HepG2 (cell line): ENCODE measurements at regions not wholly inside any gene's neighbourhood (a gene's known extent, or its start where the extent isn't known, plus 50 kb on each side); places are given as distances from the start of the nearest gene placed in this dataset.
A peak's percentile ranks its signal among the peaks of the same experiment; 100 is the strongest.

ENCODE experiments used
- ARID5B ChIP-seq: IDR thresholded peaks from 2 replicates; pipeline ENCODE4 v1.4.0; 2020; ENCODE audit warnings: mild to moderate bottlenecking, missing genetic modification reagents
- ATRX ChIP-seq: sonication (generic); formaldehyde crosslinking; IDR thresholded peaks from 2 replicates; pipeline ENCODE4 v1.4.0; 2020; ENCODE audit warnings: missing genetic modification reagents, borderline replicate concordance
- FOXC1 ChIP-seq: sonication (generic); formaldehyde crosslinking; IDR thresholded peaks from 2 replicates; pipeline ENCODE4 v1.8.0; 2022; ENCODE audit warnings: mild to moderate bottlenecking, missing genetic modification reagents, borderline replicate concordance
- ISL2 ChIP-seq: sonication (generic); formaldehyde crosslinking; IDR thresholded peaks from 2 replicates; pipeline ENCODE4 v1.5.0; 2020; ENCODE audit warnings: missing genetic modification reagents
- JUN ChIP-seq: sonication (generic); formaldehyde crosslinking; IDR thresholded peaks from 2 replicates; pipeline ENCODE4 v1.4.0; 2020; ENCODE audit warnings: mild to moderate bottlenecking, missing genetic modification reagents
- KDM1A ChIP-seq: IDR thresholded peaks from 2 replicates; pipeline ENCODE4 v1.6.1; 2016; ENCODE audit warnings: missing compliant biosample characterization
- MIER2 ChIP-seq: IDR thresholded peaks from 2 replicates; pipeline ENCODE4 v1.6.1; 2016; ENCODE audit warnings: missing biosample characterization, missing genetic modification reagents
- MLX ChIP-seq: IDR thresholded peaks from 2 replicates; pipeline ENCODE4 v1.6.1; 2016
- MZF1 ChIP-seq: sonication (generic); formaldehyde crosslinking; IDR thresholded peaks from 2 replicates; pipeline ENCODE4 v1.8.1; 2023; ENCODE audit warnings: mild to moderate bottlenecking, missing genetic modification reagents, borderline replicate concordance
- PATZ1 ChIP-seq: sonication (generic); formaldehyde crosslinking; IDR thresholded peaks from 2 replicates; pipeline ENCODE4 v1.4.0; 2020; ENCODE audit warnings: missing genetic modification reagents
- PAX8 ChIP-seq: sonication (generic); formaldehyde crosslinking; IDR thresholded peaks from 2 replicates; pipeline ENCODE4 v1.8.0; 2022; ENCODE audit warnings: mild to moderate bottlenecking, missing genetic modification reagents, borderline replicate concordance
- RFXAP ChIP-seq: sonication (generic); formaldehyde crosslinking; IDR thresholded peaks from 2 replicates; pipeline ENCODE4 v1.4.0; 2020; ENCODE audit warnings: missing genetic modification reagents, borderline replicate concordance
- STAG1 ChIP-seq: sonication (generic); formaldehyde crosslinking; IDR thresholded peaks from 2 replicates; pipeline ENCODE4 v1.4.0; 2020; ENCODE audit warnings: missing genetic modification reagents
- SUZ12 ChIP-seq: fragments of 150-350 bp; IDR thresholded peaks from 2 replicates; pipeline ENCODE4 v1.6.1; 2014; ENCODE audit warnings: low read depth, low read length
- SYNCRIP ChIP-seq: fragments of 200-400 bp; formaldehyde crosslinking; IDR thresholded peaks from 2 replicates; pipeline ENCODE4 v1.6.1; 2018; ENCODE audit warnings: mild to moderate bottlenecking, low read depth, low read length; ENCODE audit not compliant: insufficient read depth
- TBP ChIP-seq: sonication (generic); formaldehyde crosslinking; IDR thresholded peaks from 2 replicates; pipeline ENCODE4 v1.5.0; 2020; ENCODE audit warnings: missing genetic modification reagents
- TBX3 ChIP-seq: fragments of 450-650 bp; IDR thresholded peaks from 2 replicates; pipeline ENCODE4 v1.6.1; 2017; ENCODE audit warnings: antibody characterized with exemption, mild to moderate bottlenecking, inconsistent platforms, borderline replicate concordance
- TCF7L2 ChIP-seq: IDR thresholded peaks from 2 replicates; pipeline ENCODE4 v1.6.1; 2011; ENCODE audit warnings: mild to moderate bottlenecking, low read depth, low read length, moderate library complexity
- TEAD2 ChIP-seq: sonication (generic); formaldehyde crosslinking; IDR thresholded peaks from 2 replicates; pipeline ENCODE4 v1.9.0; 2021; ENCODE audit warnings: missing genetic modification reagents
- ZNF260 ChIP-seq: sonication (generic); formaldehyde crosslinking; IDR thresholded peaks from 2 replicates; pipeline ENCODE4 v1.4.0; 2020; ENCODE audit warnings: missing genetic modification reagents, low read depth, mild to moderate bottlenecking, borderline replicate concordance
- ZNF263 ChIP-seq: sonication (generic); formaldehyde crosslinking; IDR thresholded peaks from 2 replicates; pipeline ENCODE4 v1.4.0; 2020; ENCODE audit warnings: missing genetic modification reagents
- ZNF597 ChIP-seq: sonication (generic); formaldehyde crosslinking; IDR thresholded peaks from 2 replicates; pipeline ENCODE4 v1.5.0; 2020; ENCODE audit warnings: missing genetic modification reagents
- ZNF878 ChIP-seq: sonication (generic); formaldehyde crosslinking; IDR thresholded peaks from 2 replicates; pipeline ENCODE4 v1.8.1; 2023; ENCODE audit warnings: mild to moderate bottlenecking, missing genetic modification reagents, moderate library complexity

- no peak; the same call in 1 of the 2 replicates for TF ChIP-seq STAG1 (CRISPR knock-in tag)
- no peak for TF ChIP-seq PAX8 (CRISPR knock-in tag)
- TF ChIP-seq TCF7L2 = peak; percentile 25; the same call in 1 of the 2 replicates
- no peak; the same call in 1 of the 2 replicates for TF ChIP-seq ISL2 (CRISPR knock-in tag)
- TF ChIP-seq PATZ1 (CRISPR knock-in tag) = peak; percentile 63; the same call in 1 of the 2 replicates
- 0 out of 2 replicates have a peak, but pooled peaks have one; percentile 4 for TF ChIP-seq ZNF878 (CRISPR knock-in tag)
- TF ChIP-seq TEAD2 (CRISPR knock-in tag) = no peak
- TF ChIP-seq ARID5B (CRISPR knock-in tag) = peak; percentile 91
- TF ChIP-seq ATRX (CRISPR knock-in tag) = no peak
- TF ChIP-seq MIER2 (CRISPR knock-in tag) = no peak
- 0 out of 2 replicates have a peak, but pooled peaks have one; percentile 34 for TF ChIP-seq FOXC1 (CRISPR knock-in tag)
- TF ChIP-seq MZF1 (CRISPR knock-in tag) = no peak
- no peak for TF ChIP-seq RFXAP (CRISPR knock-in tag)
- TF ChIP-seq ZNF260 (CRISPR knock-in tag) = no peak
- TF ChIP-seq JUN (CRISPR knock-in tag) = no peak
- no peak for TF ChIP-seq MLX (CRISPR knock-in tag)
- TF ChIP-seq KDM1A (CRISPR knock-in tag) = no peak; the same call in 1 of the 2 replicates
- TF ChIP-seq SUZ12 = no peak
- no peak for TF ChIP-seq SYNCRIP
- TF ChIP-seq TBX3 = peak; percentile 19; the same call in 1 of the 2 replicates
- TF ChIP-seq ZNF597 (CRISPR knock-in tag) = no peak
- no peak for TF ChIP-seq TBP
- TF ChIP-seq ZNF263 = peak; percentile 63; the same call in 1 of the 2 replicates
Measured at GRCh38 chr9:105064248-105065097, 136.5 kb upstream of the ABCA1 start (continued).
